Inferior parietal cortex (tissue), 1 donor: ENCODE measurements at regions not wholly inside any gene's neighbourhood (a gene's known extent, or its start where the extent isn't known, plus 50 kb on each side); places are given as distances from the start of the nearest gene placed in this dataset.
A peak's percentile ranks its signal among the peaks of the same experiment; 100 is the strongest.

Experiments used
- DNase-seq: peaks from one replicate; pipeline ENCODE4 v3.0.0-alpha.2; 2016; ENCODE audit errors: extremely low spot score

DNA sequence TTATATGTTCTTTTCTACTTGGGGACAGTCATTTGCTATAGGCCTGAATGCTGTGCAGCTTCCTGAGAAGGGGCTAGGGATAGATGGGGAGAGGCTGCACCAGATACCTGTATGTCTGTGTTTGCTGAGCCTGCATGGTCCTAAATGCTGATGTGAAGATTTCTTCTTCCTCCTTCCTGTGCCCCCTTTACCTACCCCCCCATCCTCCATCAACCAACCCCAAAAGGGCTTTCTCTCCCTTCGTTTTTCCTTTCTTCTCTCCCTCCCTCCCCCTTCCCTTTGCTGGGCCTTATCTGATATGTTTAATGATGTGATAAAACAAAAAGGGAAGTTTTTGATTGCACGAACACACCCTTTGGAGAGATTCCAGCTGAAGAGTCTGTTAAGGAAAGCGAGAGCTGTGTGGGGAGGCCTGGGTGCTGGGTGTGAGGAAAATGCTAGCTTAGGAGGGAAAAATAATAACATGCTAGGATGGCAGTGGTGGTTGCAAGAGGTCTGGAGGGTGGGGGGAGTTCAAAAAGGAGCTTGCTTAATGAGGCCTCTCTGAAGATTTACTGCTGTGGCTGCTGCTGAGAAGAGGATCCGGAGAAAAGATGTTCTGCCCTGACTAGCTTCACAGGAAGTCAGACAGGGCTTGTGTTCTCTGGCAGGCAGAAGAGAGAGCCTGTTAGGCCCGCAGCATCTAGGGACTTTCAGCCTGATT, 101.8 kb downstream of the SAMD9 start:
- no peak for DNase-seq

DNA sequence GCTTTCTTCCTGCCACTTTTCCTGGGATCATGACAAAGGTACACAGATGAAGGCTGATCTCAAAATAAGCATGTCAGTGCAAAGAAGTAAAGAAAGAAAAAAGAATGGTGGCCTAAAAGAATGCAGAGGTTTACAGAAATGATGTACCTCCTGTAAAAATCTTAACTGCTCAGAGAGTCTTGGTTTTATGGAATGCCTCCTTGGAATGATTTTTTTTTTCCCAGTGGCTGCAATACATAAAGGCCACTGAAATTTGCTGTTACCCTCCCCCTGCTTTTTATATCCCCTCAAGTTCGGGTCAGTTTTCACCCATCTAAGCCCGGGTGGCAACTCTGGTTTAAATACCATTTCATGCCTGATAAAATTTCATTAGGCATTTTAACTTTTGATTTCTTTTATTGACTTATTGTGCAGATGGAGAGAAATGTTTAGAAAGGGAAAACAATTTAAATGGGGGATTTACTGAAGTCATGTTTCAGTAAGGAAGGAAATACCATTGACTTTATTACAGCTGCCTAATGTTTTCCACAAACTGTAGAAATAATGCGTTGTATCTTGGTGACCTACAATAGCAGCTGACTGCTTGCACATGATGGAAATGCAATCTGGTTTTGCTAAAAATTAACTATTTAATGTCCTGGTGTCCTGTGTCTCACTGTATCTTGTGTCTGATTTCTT, 102.5 kb downstream of the SAMD9 start:
- DNase-seq: no peak

DNA sequence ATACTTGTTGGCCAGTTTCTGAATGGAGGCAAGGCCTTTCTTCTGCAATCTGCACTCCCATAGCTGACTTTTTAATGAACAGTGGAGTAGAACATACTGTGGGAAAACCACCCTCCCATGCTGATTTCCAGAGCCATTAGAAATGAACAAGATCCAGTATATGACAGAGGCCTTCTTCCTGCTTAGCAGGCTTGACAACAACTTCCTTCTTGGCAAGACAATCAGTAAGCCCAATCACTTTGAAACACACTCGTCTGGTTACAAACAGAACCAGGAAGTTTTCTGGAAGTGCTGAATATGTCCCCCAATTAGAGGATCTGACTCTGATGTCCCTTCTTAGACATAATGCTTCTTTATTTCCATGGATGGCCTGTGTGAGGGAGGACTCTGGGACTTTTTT, 103.4 kb downstream of the SAMD9 start:
- no peak for DNase-seq

DNA sequence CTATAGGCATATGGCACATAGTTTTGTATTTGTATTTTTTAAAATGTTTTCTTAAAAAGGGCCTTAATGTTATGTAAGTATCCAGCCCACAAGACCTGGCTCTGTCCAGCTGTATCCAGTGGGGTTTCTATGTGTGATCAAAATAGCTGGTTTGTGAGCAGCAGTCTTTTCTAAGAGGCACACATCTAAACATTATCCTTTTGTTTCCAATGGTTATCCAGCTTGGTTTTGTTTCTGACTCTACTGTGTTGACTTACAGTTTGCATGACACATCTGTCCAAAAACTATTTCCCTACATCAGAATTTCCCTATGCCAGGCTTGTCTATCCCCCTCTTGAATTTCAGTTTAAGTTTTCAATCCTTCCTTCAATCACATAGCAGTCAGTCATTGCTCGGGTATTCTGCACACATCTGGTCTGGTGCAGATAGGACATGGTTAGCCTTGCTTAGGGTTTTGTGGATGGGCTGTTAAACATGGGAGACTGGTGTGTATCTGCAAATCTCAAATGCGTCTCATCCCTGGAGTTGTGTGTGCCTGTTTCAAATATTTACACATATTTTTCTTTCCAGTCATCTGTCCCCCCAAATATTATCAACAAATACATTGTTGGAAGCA, 104.2 kb downstream of the SAMD9 start:
- no peak for DNase-seq

DNA sequence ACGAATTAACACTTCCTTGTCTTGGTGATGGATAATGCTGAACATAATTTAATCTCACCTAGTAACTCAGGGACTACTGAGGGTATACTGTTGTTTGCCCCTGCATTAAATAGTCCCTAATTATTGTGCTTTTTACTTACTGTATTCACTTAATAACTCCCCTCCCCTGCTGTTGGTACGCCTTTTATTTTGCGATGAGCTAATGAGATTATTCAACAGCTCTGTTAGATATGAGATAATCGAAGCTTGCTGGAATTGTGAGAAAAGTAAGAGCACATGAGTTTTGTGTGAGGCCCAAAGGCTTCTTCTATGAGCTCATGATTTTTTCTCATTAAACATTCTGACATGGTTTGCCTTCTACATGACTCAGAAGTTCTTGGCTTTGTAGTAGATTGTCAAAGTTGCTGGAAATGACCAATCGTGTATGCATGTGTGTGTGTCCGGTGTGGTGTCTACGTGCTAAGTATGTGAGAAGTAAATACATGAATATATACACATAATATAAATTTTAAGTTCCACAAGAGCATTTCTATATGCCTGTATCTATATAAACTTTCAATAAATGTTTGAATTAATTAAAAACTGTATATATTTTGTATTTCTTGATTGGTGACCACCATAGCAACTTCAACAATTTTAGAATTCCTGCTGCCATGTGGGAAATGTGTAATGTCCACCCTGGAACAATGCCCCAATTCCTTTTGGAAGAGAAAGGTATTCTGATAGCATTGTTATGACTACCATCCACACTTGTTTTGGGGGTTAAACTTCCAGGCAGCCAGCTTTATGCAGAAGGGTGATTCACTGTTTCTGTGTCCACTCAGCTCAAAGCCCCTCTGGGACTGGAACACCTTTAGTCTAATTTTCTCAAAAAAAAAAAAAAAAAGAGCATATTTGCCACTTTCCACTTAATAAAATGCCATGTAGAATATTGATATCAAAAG, 106.2 kb downstream of the SAMD9 start:
- DNase-seq: no peak

DNA sequence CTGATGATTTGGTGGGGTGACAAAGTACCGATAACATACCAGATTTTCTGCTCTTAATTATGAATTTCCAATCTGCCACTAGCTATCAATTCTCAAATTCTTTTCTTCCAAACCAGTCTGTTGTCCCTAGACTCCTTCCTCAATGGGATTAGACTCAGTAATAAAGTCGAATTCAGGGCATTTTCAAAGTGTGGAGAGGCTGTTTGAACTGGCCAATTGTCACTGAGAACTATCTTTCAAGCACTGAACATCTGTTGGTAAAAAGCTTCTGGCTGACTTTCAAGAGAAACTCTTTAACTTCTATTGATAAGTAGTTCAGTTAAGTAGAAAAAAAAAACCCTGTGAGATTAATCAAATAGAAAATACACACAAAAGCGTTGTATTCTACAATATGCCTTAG, 108.9 kb downstream of the SAMD9 start:
- no peak for DNase-seq

DNA sequence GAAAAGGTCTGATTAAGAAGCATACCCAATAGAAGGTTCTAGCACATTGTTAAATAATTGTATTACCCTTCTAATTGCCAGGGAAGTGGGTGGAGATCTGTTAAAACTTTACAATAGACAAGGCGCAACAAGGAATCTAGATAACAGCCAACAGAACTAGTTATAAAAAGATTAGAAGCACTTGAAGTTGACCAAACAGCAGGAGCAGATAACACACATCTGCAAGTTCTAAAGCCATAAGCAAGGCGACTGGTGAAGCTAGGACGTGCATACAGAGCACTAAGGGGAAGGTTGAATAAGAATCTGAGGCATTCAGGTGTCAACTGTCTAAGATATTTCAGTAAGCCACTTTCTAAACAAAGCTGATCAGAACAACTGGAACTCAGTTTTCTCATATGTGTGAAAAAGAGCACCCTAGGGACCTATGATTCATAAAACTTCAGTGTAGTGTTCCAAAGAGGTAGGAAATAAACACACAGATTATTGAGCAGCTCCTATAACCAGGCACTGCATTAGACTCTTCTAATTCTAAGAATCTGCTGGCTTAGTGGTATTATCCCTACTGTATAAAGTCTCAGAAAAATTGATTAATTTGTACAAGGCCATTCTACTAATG, 111.2 kb downstream of the SAMD9 start:
- no peak for DNase-seq

DNA sequence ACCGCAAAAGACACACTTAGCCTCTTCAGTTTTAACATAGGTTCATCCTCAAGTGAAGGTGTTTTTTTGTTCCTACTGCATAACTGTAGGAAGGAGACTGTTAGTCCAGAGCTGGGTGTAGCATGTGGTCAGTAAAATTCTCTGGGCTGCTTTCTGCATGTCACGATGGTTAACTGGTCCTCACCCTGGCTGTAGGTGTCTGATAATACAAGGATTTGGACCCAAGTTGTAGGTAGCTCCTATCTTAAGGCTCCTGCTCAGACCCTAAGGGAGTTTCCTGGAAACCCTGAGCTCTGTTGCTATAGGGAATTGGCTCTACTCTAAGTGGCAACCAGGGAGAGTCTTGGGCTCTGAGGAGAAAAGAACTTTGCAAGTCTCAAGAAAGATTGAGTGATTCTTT, 112.9 kb downstream of the SAMD9 start:
- peak; percentile 29 for DNase-seq

DNA sequence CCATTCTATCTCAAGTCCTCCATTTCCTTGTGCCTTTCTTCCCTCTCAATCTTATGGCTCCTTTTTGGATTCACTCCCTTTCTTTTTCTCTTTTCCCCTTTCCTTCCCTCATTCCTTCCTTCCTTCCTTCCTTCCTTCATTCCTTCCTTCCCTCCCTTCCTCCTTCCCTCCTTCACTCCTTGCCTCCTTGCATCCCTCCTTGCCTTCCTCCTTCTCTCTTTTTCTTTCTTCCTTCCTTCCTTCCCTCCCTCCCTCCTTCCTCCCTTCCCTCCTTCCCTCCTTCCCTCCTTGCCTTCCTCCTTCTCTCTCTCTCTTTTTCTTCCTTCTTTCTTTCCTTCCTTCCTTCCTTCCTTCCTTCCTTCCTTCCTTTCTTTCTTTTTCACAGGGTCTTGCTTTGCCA, 120.1 kb downstream of the SAMD9 start:
- no peak for DNase-seq

DNA sequence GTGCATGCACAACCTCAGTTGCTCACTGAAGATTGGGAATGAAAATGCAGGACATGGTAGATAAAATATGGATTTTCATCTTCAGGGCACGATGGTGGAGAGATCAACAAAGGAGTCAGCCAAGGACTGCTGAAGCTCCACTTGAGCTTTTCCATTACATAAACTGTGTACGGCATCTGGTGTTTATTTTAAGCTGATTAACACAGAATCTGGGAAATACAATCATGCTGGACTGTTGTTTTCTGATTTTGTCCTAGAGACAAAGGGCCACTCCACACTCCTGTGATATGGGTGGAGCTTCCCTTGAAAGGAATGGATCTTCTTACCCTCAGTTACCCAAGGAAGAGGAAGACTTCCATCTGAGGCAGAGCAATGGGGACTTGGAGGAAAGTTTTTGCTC, 120.6 kb downstream of the SAMD9 start:
- no peak for DNase-seq

DNA sequence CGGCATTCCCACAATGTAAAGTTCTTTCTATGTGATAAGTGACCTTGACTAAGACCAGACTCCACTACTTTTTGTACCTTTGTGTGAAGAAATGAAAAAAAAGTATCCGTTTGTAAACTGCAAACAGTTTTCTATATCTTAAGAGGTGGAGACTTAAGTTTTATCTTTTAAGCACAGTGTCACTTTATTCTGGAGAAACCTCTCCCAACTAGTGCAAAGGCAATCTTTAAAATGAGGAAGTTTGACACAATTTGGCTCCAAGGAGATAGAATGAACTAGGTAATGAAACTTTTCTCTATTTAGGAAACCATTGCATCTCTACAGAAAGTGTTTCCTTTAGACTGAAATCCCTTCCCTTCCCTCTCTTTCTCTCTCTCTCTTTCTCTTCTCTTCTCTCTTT, 122.9 kb downstream of the SAMD9 start:
- no peak for DNase-seq

DNA sequence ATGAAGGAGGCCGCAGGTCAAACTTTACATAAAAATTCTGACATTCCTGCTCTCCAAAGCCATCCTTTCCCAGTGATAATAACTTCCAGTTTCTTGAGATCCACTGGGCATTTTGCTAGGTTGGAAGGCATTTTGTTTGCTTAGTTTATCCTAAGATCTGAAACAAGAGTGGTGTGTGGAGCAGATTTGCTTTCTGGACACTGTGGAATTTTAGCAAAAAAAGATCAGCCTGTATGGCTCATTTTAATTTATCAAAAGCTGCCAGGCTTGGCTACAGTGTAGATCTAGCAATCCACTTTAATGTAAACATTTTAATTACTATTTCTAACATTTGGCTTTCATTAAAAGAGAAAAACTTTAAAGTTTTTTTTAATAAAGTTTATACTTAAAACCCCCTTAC, 124.8 kb downstream of the SAMD9 start:
- no peak for DNase-seq

DNA sequence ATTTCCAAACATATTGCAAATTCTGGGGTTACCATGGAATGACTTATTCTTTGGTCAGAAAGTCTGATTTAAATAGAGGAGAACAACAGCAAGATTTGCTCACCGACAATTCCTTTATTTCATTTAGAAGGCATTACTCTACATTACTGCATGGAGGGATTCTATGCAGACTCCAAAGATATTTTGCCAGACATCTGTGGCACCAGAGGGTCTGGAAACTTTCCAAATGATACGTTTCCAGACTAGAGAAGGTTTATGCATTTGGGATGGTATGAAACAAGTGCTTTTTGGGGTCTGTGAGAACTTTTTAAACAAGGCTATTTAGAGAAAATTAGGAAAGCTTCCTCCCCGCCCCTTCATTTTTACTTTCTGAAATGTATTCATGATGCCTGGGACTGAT, 125.3 kb downstream of the SAMD9 start:
- DNase-seq: no peak

DNA sequence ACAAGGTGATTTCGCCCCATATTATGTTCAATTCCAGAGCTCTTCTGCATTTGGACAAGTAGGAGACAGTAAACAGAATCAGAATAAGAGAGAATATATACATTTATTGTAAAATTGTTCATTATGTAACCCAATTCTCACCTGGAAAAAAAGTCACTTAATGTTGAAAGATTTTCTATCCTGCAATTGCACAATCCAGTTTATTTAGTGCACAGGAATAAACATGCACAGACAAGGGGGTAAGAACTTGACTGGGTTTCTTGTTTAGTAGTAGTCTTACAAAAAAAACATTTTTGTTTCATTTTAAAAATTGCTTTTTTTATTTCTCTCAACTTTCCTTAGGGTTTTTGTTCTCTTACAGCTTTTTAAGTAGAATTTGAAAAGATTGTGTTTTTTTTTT, 126.6 kb downstream of the SAMD9 start:
- no peak for DNase-seq

DNA sequence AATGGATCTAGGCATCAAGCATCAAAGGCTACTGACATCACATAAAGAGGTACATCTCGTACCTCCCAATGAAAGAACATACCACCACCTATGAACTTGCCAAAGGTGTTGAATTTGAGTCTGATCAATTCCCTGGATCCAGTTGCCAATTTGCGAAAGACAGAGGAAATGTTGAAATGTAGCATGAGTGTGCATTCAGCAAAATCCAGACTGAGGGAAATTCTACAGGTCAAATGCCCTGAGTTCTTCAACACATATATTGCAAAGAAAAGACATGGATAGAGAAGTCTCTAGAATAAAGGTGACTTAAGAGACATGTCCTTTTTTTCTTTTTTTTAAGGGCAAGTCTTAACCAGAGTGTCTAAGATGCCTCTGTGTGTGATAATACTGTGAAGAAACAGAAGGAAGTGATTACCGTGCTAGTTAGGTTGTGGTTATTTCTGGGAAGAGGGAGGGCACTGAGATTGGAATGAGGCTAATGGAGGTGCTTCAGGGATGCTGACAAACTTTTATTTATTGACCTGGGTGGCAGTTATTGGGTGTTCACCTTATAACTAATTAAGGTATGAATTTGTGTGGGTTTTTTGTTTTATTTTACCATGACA, 128.7 kb downstream of the SAMD9 start:
- no peak for DNase-seq

DNA sequence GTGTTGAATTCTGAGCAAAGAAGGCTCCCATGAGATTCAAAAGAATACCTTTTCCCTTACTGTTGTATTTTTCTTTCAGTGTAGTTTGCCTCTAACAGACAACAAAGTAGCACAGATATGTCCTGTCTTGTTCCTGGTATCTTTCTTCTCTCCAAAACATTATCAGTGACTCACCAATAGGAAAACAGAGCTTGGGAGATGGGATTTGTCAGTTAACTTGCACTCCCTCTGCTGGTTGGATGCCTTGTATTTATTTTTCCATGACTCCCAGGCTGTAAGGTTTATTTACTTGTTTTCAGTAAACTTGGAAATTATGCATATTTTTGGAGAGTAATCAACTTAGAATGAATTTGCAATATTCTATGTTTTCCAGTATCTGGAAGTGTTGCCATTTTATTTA, 129.7 kb downstream of the SAMD9 start:
- peak; percentile 31 for DNase-seq

DNA sequence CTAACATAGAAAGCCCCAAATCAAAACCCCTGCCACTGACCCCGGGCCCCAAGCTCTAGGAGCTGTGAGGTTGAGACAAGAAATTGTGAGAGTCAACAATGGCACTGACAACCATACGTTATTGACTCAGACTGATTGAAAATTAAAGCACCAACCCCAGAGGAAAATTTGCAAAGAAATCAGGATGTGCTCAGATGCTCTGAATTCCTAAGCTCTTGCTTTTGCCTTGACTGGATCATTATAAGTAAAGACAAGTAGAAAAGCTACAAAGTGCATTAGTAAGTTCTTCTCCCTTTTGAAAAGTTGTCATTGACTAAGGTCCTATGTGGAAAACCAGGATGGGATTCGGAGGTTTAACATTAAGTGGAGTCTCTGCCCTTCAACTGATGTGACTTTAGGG, 130.2 kb downstream of the SAMD9 start:
- DNase-seq: no peak

DNA sequence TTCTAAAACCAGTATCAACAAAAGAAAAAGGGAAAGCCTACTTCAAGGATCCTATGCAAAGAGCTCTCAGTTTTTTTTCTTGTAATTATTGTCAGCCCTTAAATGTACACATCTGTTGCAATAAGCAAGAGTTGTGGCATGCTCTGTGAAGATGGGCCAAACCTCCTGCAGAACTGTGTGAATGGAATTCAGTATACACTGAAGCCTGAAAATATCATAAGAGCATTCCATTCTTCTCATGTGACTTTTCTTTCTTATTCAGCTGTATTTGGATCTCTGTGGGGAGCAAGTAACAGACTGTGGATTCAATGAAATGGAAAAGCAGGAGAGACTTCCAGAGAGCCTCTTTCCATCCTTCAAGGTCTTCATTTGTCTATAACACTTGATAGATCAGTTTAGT, 130.7 kb downstream of the SAMD9 start:
- DNase-seq: no peak

DNA sequence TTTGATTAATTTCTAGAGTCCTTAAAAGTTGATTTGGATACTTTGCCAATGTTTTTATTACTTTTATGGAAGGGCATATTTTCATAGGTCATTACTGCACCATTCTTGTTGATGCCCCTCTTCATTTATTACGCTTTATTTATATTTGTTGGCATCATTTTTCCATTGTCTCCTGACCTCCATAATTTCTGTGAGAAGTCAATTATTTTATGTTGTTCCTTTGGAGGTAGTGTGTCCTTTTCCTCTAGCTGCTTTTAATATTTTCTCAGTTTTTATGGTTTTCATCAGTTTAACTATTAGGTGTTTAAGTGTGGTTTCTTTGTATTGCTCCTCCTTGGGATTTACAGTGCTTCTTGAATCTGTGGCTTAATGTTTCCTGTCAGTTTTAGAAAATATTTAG, 134.9 kb downstream of the SAMD9 start:
- no peak for DNase-seq

DNA sequence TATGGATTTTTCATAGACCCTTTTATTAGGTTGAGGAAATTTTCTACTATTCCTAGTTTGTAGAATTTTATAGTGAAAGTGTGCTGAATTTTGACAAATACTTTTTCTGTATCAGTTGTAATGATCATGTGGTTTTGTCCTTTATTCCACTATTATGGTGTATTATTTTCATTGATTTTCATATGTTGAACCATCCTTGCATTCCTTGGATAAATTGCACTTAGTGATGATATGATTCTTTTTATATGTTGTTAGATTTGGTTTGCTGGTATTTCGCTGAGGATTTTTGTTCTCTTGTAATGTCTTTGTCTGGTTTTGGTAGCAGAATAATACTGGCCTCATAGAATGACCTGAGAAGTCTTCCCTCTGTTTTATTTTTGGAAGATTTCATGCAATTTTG, 140.6 kb upstream of the CDK6 start:
- no peak for DNase-seq

DNA sequence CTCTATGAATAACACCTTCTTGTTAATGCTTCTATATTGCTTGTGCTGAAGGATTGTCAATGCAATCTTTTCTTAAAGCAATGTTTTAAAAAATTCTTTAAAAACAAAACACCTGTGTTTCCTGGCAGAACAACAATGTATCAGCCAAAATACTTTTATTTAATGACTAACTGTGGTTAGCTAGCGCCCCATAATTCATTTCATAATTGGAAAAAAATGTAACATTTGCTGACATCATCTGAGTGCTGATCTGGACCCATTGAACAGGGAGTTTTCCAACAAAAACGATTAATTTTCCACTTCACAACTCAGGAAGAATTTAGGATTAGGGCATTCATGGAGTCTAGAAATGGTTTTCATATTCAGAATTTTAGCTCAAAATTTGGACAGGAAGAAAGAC, 137.6 kb upstream of the CDK6 start:
- DNase-seq: no peak
